OCI-LY7 (cell line): ENCODE measurements at regions not wholly inside any gene's neighbourhood (a gene's known extent, or its start where the extent isn't known, plus 50 kb on each side); places are given as distances from the start of the nearest gene placed in this dataset.

Experiments used
- BruUV-seq: library from RNA; stranded (reverse); fragments of 400-500 nt; replicated peaks from 2 replicates; lab custom pipeline; 2021; lab: Mats Ljungman, UMichigan
- CTCF ChIA-PET: fragments of 300-600 bp; sonication (Branson Sonifier 250); formaldehyde crosslinking; loops from one replicate; lab custom pipeline; 2022; ENCODE audit warnings: antibody characterized with exemption; ENCODE audit not compliant: unreplicated experiment; lab: Charles Lee
- POLR2A ChIA-PET: fragments of 300-600 bp; sonication (Branson Sonifier 250); formaldehyde crosslinking; loops from one replicate; lab custom pipeline; 2022; ENCODE audit warnings: antibody characterized with exemption; lab: Charles Lee
- DNase-seq: peaks from one replicate; pipeline ENCODE4 v3.0.0-alpha.2; 2015; ENCODE audit warnings: low spot score
- H2AFZ ChIP-seq: fragments of 200-600 bp; sonication (generic), shearing (Covaris generic); 2 replicates; pipeline ENCODE4 v1.6.1; 2014; ENCODE audit warnings: mild to moderate bottlenecking, antibody characterized with exemption, low read length, moderate library complexity
- H3K27ac ChIP-seq: fragments of 200-600 bp; sonication (generic); 2 replicates; pipeline ENCODE4 v1.5.1; 2014; ENCODE audit warnings: mixed run types, low read depth, mild to moderate bottlenecking, moderate library complexity, low read length, inconsistent platforms; ENCODE audit not compliant: poor library complexity, severe bottlenecking
- H3K36me3 ChIP-seq: fragments of 200-600 bp; sonication (generic); 2 replicates; pipeline ENCODE4 v1.6.1; 2014; ENCODE audit warnings: mild to moderate bottlenecking, antibody characterized with exemption, low read length, moderate library complexity, mixed read lengths; ENCODE audit not compliant: insufficient read depth
- H3K4me1 ChIP-seq: fragments of 200-600 bp; sonication (generic); 2 replicates; pipeline ENCODE4 v1.5.1; 2014; ENCODE audit warnings: mild to moderate bottlenecking, low read length; ENCODE audit not compliant: insufficient read depth, poor library complexity, severe bottlenecking
- H3K4me2 ChIP-seq: fragments of 200-600 bp; sonication (generic); 2 replicates; pipeline ENCODE4 v1.6.1; 2014; ENCODE audit warnings: mild to moderate bottlenecking, low read length
- H3K4me3 ChIP-seq: fragments of 200-600 bp; sonication (generic); 2 replicates; pipeline ENCODE4 v1.5.1; 2014; ENCODE audit warnings: mild to moderate bottlenecking, low read depth, low read length; ENCODE audit not compliant: poor library complexity, severe bottlenecking
- H3K79me2 ChIP-seq: fragments of 200-600 bp; sonication (generic); 2 replicates; pipeline ENCODE4 v1.6.1; 2016; ENCODE audit warnings: low read depth, mild to moderate bottlenecking, low read length, moderate library complexity, mixed read lengths; ENCODE audit not compliant: insufficient read depth
- H3K9me2 ChIP-seq: fragments of 200-600 bp; sonication (generic); 2 replicates; pipeline ENCODE4 v1.6.1; 2016; ENCODE audit warnings: mild to moderate bottlenecking, low read length, mixed read lengths; ENCODE audit not compliant: insufficient read depth
- H3K9me3 ChIP-seq: fragments of 200-600 bp; sonication (generic); 2 replicates; pipeline ENCODE4 v1.6.1; 2014; ENCODE audit warnings: mild to moderate bottlenecking, mixed run types, low read length, mixed read lengths
- H4K20me1 ChIP-seq: fragments of 200-600 bp; sonication (generic); 2 replicates; pipeline ENCODE4 v1.6.1; 2014; ENCODE audit warnings: mild to moderate bottlenecking, antibody characterized with exemption, low read length, moderate library complexity, mixed read lengths; ENCODE audit not compliant: insufficient read depth
- EZH2phosphoT487 ChIP-seq: fragments of 200-600 bp; sonication (generic); IDR thresholded peaks from 2 replicates; pipeline ENCODE4 v1.6.1; 2018; ENCODE audit warnings: low read depth, borderline replicate concordance, mild to moderate bottlenecking, mixed run types, antibody characterized with exemption, low read length, moderate library complexity, mixed read lengths
- intact Hi-C: fragments of 100-400 bp; cut with micrococcal nuclease; formaldehyde crosslinking; loops from one replicate; pipeline ENCODE4 v1.10.0; 2022; ENCODE audit not compliant: unreplicated experiment
- TF ChIP-seq, protein P1 (sequence below): fragments of 200-600 bp; sonication (generic); conservative IDR thresholded peaks from 2 replicates; pipeline ENCODE4 v1.5.1; 2014; ENCODE audit warnings: mild to moderate bottlenecking, antibody characterized with exemption, low read length, moderate library complexity, mixed read lengths

DNA sequence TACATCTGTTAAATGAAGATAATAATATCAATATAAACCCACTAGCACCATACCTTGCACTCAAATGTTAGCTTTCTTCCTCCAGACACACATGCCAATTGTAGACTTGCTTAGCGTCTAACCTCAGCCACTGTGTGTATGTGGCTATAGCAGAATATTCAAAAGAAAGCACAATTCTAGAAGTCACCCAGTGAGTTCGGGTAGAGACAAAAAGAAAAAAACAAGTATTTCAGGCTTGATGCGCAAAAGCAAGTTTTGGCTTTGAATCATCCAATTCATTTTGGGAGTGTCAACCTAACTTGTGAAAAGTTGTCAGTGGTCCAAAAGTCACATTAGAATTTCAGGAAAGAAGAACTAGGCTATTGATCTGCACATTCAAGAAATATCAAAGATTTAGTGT is 167.4 kb downstream of the PRELID2 start:
- Histone ChIP-seq H3K4me1 (no peaks in the 10 kb centered on the region), H3K4me3 (no peak overlapping the region), H3K9me3 (no peaks in the 10 kb centered on the region), H3K4me2 (no peak overlapping the region), H3K9me2 (no peaks in the 10 kb centered on the region), H3K27ac (no peak overlapping the region), H3K36me3 (no peaks in the 10 kb centered on the region), H3K79me2 (no peaks in the 10 kb centered on the region), H2AFZ (no peak overlapping the region), H4K20me1 (no peaks in the 10 kb centered on the region)
- ChIA-PET POLR2A (interaction anchor here (1.4 kb wide), 1 partner anchor 12 kb away, joined by 4 read pairs; no protein-coding TSS in a partner anchor), CTCF (no interaction called here)
- TF ChIP-seq, protein P1, sequence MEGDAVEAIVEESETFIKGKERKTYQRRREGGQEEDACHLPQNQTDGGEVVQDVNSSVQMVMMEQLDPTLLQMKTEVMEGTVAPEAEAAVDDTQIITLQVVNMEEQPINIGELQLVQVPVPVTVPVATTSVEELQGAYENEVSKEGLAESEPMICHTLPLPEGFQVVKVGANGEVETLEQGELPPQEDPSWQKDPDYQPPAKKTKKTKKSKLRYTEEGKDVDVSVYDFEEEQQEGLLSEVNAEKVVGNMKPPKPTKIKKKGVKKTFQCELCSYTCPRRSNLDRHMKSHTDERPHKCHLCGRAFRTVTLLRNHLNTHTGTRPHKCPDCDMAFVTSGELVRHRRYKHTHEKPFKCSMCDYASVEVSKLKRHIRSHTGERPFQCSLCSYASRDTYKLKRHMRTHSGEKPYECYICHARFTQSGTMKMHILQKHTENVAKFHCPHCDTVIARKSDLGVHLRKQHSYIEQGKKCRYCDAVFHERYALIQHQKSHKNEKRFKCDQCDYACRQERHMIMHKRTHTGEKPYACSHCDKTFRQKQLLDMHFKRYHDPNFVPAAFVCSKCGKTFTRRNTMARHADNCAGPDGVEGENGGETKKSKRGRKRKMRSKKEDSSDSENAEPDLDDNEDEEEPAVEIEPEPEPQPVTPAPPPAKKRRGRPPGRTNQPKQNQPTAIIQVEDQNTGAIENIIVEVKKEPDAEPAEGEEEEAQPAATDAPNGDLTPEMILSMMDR, result no peak
- TF ChIP-seq EZH2phosphoT487, result no peak
- intact Hi-C loops, result no loop called here
- BruUV-seq, result no TSS peak
- no peak for DNase-seq

DNA sequence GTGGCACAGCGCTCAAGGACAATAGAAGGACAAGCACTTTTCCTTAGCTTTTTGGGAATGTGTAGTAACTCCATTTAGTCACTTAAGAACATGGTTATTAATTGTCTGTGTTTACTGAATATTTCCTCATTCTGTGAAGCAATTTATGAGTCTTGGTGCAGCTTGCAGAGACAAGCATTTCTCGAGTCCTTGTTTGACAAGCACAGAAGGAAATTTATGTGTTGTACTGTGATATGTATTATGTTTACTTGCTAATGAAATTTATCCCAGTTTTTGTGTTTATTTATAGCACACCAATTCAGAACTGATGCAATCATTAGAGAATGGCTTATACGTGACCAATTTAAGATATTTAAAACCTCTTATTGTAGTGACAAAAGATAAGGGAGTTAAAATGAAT is 168.6 kb downstream of the PRELID2 start:
- Histone ChIP-seq H2AFZ (no peak overlapping the region), H3K36me3 (no peaks in the 10 kb centered on the region), H3K79me2 (no peaks in the 10 kb centered on the region), H4K20me1 (no peaks in the 10 kb centered on the region), H3K4me3 (no peak overlapping the region), H3K9me2 (no peaks in the 10 kb centered on the region), H3K4me1 (no peaks in the 10 kb centered on the region), H3K4me2 (no peak overlapping the region), H3K27ac (no peak overlapping the region), H3K9me3 (no peaks in the 10 kb centered on the region)
- CTCF ChIA-PET, result no interaction called here
- BruUV-seq, result no TSS peak
- intact Hi-C loops, result no loop called here
- POLR2A ChIA-PET, result interaction anchor here (0.8 kb wide), 1 partner anchor 1390 kb away, joined by 3 read pairs; no protein-coding TSS in a partner anchor
- TF ChIP-seq, protein P1, result no peak
- TF ChIP-seq EZH2phosphoT487, result no peak
- no peak for DNase-seq

DNA sequence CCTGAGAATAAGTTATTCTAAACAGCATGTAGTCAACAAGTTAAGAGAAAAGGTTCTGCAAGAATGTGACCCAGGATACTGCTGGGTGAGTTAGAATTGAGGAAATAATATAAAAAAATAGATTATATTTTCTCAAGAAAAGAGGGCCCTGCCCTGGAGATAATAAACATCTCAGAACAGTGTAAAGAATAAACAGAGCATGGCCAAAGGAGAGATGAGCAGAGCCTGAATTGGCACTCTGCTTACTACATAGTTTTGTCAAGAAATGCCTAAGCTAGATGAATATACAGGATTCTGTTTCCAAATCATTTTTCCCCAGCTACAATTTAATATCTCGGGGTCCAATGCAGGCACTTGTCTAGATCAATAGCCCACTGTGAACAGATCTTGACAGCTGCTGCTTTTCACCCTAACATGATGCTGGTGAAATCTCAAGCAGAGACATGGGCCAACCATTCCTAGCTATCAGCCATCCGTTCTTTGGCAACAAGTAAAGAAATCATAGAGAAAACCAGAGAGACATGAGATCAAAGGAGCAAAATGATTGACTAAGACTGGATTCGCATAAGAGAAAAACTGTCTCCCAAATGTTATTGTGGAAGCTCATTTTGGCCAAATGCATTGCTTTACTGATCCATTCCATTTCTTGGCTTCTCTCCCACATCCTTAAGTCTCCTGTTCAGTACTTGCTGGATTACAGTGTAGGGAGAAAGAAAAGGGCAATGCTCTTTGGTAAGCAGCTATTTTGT is 173.2 kb downstream of the PRELID2 start:
- Histone ChIP-seq H3K27ac (no peak overlapping the region), H3K36me3 (no peaks in the 10 kb centered on the region), H4K20me1 (no peaks in the 10 kb centered on the region), H3K9me3 (no peaks in the 10 kb centered on the region), H3K4me2 (no peak overlapping the region), H3K79me2 (no peaks in the 10 kb centered on the region), H3K9me2 (no peaks in the 10 kb centered on the region), H3K4me3 (no peak overlapping the region), H3K4me1 (no peaks in the 10 kb centered on the region), H2AFZ (no peak overlapping the region)
- CTCF ChIA-PET, result no interaction called here
- POLR2A ChIA-PET, result no interaction called here
- intact Hi-C loops, result no loop called here
- no peak for DNase-seq
- no TSS peak for BruUV-seq
- TF ChIP-seq EZH2phosphoT487, result no peak
- TF ChIP-seq, protein P1, result no peak
